ENCODE measurements at regions not wholly inside any gene's neighbourhood (a gene's known extent, or its start where the extent isn't known, plus 50 kb on each side); places are given as distances from the start of the nearest gene placed in this dataset.
"Not testable (repeated sequence)": the region's sequence is repeated elsewhere in the genome, so short reads cannot be mapped to it uniquely, and the experiment has no call there.

DNA sequence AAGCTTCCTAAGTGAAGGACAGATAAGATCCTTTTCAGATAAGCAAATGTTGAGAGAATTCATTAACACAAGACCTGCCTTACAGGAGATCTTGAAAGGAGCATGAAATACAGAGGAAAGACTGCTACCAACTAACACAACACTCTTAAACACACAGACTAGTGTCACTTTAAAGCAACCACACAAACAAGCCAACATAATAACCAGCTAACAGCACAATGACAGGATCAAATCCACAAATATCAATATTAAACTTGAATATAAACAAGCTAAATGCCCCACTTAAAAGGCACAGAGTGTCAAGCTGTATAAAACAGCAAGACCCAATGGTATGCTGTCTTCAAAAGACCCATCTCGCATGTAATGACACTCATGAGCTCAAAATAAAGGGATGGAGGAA lies 70.8 kb upstream of the HMGXB4 start:
- DNase-seq = no peak

DNA sequence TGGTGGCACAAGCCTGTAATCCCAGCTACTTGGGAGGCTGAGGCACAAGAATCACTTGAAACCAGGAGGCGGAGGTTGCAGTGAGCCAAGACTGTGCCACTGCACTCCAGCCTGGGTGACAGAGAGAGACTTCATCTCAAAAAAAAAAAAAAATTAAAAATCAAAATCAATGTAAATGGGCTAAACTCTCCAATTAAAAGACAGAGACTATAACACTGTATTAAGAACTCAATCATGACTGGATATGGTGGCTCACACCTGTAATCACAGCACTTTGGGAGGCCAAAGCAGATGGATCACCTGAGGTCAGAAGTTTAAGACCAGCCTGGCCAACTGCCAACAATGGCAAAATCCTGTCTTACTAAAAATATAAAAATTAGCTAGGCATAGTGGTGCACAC lies 68.4 kb upstream of the HMGXB4 start:
- not testable (repeated sequence) for DNase-seq

DNA sequence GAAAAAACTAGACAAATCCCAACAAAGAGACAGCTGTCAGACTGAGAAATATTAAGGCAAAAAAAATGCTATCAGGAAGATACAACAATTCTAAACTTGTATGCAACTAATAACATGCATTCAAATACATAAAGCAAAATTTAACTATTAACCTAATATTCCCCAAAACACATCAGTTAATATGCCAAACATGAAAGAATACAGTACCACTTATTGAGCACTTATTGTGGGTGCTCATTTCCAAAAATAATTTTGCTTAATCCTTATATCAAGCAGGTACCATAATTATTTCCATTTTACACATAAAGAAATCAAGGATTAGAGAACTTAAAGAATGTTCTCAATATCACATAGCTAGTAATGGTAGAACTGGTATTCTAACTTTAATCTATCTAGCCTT lies 67.7 kb upstream of the HMGXB4 start:
- DNase-seq = no peak

DNA sequence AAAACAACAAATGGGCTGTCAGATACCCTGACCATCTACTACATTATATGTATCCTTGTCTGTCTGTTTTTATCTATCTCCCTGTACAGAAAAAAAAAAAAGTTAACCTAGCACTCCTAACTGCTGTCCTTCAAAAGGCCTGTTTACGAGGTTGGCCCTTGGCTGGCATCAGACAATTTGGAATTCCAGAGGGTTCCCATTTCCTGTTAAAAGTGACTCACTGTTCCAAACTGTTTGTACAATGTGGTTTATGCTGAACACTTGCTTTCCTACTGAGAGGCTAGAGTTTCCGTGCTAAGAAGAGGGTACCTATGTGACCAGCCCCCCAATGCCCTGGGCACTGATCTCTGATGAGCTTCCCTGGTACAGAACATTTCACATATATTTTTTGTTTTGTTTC lies 65.9 kb upstream of the HMGXB4 start:
- no peak for DNase-seq

DNA sequence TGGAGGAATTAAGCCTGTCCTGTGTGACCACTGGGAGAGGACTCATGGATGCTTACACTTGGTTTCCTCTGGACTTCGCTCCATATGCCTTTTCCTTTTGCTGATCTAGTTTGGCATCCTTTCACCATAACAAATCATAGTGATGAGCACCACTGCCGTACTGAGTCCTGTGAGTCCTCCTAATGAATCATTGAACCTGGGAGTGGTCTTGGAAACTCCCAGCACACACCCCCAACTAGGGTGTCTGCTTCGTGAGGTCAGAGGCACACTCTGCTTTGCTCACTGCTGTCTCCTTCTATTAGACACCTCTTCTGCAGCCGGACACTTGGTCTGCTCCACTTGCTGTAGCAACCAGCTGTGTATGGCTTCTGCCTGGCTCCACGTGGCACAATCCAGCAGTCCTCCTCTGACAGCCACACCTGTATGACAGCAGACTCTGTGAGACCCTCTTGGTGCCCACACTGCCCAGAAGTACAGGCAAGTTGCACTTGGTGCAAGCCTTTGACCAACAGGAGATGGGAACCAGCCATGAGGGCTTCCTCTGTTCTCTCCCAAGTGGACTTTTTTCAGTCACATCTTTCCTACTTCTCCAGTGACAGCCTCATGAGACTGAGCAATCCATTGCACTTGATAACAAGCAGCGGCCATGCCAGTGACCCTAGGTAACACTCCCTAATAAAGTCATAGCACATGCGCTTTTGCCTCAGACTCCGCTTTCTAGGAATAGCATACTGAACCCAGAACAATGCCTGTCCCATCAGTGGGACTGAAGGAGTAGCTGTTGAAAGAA lies 65.0 kb upstream of the HMGXB4 start:
- no peak for DNase-seq

DNA sequence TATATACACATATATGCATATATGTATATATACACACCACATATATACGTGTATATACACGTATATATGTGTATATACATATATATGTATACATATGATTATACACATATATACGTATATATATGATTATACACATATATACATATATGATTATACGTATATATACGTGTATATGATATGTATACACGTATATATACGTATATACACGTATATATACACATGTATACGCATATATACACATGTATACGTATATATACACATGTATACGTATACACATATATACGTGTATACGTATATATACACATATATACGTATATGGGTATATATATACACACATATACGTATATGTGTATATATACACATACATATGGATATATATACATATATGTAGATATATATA lies 62.1 kb upstream of the HMGXB4 start:
- no peak for DNase-seq

DNA sequence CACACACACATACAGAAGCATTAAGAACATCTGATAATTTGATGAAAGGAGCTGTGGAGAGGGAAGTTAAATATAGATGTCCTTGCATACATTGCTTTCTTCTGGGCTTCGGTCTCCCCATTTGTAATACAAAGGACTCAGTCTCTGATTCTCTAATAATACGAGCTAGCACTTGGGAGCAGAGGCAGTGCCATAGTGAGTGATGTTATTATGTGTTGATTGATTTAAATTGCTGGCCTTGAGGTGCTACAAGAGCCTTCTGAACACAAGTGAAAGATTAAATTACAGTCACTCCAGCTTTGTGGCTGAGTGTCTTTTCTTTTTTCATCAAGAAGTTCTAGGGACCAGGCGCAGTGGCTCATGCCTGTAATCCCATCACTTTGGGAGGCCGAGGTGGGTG lies 61.5 kb upstream of the HMGXB4 start:
- DNase-seq = no peak

DNA sequence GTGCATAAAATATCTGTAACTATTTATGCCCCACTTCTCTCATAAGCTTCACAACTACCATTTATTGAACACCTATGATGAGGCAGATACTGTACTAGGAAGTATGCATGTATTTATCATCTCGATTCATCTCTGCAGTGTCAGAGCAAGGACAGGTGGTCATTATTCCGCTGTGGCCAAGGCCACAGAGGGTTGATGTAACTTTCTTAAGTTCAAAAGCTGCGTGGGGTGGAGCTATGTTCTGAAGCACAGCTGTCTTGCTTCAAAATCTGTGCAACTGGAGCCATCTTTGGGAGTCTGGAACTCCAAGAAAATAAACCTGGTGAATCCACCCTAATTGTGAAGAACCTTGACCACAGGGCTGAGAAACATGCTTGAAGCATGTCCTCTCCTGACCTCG lies 60.2 kb upstream of the HMGXB4 start:
- no peak for DNase-seq

DNA sequence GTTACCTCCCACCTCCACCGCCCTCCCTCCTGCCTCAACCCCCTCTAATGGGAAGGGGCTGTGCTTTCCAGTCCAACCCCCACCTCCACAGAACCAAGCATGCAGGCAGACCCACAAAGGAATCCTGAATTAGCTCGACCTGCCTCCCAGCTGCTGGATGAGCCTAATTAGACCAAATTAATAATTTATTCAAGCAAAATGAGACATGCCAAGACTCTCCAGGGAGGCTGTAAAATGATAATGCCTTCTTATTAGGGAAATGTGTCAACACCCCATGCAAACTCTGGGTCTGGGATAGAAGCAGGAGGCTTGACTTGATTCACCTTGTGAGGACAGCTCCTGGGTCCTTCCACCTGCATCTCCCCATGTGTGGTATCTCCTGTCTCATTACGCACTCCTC lies 59.4 kb upstream of the HMGXB4 start:
- no peak for DNase-seq

DNA sequence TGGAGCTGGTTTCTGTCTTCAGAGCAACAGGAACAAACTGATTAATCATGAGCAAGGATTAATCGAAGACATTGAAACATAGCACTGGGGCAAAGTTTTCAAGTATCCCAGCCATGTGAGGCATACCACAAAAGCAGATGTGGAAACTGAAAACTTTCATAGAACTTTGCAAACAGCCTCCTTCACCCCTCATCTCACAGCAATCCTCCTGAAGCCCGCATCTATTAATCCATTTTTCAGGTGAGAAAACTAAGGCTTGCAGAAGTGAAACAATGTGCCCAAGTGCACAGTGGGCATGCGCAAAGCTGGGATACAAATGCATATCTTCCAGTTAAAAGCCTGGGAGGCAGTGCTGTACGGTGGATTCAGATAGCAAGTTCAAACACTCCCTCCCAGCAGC lies 58.6 kb upstream of the HMGXB4 start:
- no peak for DNase-seq

DNA sequence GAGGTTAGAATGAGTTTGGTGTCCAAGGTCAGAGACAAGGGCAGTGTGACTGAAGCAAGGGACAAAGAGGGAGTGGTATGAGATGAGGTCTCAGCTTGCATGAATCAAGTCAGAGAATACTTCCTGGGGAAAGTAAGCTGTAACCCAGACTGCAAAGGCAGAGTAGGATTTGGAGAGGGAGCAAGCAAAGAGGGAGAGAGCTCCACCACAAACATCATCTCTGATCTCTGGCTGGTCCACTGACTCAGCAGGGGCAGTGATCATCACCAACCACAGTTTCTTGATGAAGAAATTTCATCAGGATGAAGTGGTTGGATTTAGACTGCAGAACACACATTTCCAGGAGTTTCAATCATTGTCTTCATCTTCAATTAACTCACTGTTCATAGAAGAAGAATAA lies 54.9 kb upstream of the HMGXB4 start:
- DNase-seq = no peak

DNA sequence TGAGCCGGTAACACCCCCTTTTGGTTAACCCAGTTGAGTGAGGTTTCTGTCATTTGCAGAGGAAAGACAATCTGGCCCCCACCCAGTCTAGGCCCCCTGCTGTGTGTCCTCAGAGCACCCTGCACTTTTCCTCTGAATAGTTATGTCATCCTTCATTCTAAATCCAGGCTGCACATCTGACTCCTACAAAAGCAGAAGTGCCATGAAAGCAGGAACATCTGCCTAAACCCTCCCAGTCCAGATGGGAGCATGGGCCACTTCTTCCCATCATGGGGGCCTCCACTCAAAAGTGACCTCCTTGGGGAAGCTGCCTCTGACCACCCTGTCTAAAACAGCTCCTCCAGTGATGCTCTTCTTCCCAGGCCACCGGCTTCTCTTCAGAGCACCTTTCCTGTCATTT lies 53.7 kb upstream of the HMGXB4 start:
- no peak for DNase-seq

DNA sequence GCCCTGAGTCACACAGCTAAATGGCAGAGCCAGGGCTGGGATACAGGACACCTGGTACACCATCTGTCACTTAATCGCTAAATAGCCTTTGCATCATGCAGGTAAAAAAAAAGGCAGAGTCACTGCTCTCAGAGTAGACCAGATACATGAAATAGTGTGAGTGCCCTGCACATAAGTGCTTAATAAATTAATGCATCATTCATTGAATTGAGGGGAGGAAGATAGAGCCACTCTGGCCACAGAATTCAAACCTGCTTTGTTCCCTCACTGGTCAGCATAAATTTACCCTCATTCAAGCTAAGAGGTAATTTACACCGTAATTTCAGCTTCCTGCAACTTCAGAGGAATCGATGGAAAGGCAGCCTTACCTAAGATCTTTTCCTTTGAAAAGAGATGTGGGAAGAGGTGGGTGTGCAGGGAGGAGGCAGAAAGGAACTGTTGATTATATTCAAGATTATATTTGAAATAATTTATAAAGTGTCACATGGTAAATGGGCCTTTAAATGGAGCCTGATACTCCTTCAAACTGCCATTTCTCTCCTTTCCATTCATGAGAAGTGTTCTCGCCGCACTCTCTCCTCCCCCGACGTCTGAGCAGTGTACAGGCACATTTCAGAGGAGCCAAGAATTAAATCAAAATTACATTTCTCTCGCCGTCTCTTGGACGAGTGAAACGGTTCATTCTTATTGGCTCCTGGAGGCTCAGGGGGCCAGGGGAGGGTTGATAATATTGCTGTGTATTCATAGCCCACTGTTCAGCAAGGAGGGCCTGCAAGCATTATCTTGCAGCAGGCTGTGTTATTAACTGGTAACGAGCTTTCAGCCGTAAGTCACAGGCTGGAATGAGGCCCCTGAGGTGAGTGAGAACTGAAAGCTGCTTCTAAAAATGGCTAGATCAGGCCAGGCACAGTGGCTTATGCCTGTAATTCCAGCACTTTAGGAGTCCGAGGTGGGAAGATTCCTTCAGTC lies 52.2 kb upstream of the HMGXB4 start:
- DNase-seq = peak; percentile 46

DNA sequence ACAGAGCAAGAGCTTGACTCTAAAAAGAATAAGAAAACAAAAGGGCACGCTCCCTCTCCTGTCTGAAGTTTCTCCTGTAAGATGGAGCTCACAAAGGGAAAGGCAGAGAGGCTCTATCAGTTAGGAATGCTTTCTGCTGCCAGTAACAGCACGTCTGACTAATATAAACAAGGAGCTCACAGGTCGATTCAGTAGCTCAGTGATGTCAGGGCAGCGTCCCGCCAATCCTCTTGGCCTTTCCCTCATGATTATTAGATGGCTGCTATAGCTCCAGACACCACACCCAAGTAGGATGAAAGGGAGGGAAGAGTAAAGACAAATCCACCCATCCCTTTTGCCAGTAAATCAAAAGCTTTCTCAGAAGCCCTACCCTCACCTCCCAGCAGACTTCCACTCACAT lies 51.3 kb upstream of the HMGXB4 start:
- no peak for DNase-seq

DNA sequence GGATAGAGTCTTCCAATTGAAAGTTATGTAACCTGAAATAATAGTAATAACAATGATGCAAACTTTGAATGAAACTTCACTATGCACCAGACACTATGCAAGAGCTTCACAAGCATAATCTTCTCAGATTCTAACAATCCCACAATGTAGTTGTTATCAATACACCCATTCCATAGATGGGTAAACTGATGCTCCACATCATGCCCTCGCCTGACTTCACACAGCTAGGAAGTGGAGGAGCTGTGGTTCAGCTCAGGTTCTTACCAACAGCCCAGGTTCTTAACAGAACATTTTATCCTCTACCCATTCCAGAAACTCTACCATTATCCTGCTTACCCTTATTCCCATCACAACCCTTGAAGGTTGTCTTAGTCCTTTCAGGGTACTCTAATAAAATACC lies 50.4 kb upstream of the HMGXB4 start:
- no peak for DNase-seq
